AG04450 (cell line): ENCODE measurements at regions not wholly inside any gene's neighbourhood (a gene's known extent, or its start where the extent isn't known, plus 50 kb on each side); places are given as distances from the start of the nearest gene placed in this dataset.

Experiments used
- CTCF ChIA-PET: fragments of 300-600, 350-600 bp; formaldehyde crosslinking; extraction: SDS; loops from one replicate; lab custom pipeline; 2022; ENCODE audit warnings: antibody characterized with exemption, inconsistent platforms; lab: Charles Lee
- POLR2A ChIA-PET: fragments of 350-600 bp; formaldehyde crosslinking; extraction: SDS; loops from one replicate; lab custom pipeline; 2021; ENCODE audit warnings: antibody characterized with exemption, inconsistent platforms; lab: Yijun Ruan, JAX
- DNase-seq: peaks from one replicate; pipeline ENCODE4 v3.0.0-alpha.2; 2011; ENCODE audit warnings: low read depth, low spot score
- H3K27ac ChIP-seq: one replicate; pipeline ENCODE4 v1.5.1; 2012; ENCODE audit warnings: low read depth, low read length, control low read depth
- H3K27me3 ChIP-seq: one replicate; pipeline ENCODE4 v1.6.0; 2012; ENCODE audit warnings: low read length; ENCODE audit not compliant: control insufficient read depth, insufficient read depth
- H3K4me3 ChIP-seq: 2 replicates; pipeline ENCODE4 v1.5.1; 2011; ENCODE audit warnings: mild to moderate bottlenecking, low read depth, low read length, control low read depth
- H3K9me3 ChIP-seq: 2 replicates; pipeline ENCODE4 v1.5.1; 2012; ENCODE audit warnings: low read length; ENCODE audit not compliant: control insufficient read depth, insufficient read depth
- CTCF ChIP-seq: IDR thresholded peaks from 2 replicates; pipeline ENCODE4 v1.5.1; 2011; ENCODE audit warnings: low read depth, low read length, control low read depth, inconsistent platforms

DNA sequence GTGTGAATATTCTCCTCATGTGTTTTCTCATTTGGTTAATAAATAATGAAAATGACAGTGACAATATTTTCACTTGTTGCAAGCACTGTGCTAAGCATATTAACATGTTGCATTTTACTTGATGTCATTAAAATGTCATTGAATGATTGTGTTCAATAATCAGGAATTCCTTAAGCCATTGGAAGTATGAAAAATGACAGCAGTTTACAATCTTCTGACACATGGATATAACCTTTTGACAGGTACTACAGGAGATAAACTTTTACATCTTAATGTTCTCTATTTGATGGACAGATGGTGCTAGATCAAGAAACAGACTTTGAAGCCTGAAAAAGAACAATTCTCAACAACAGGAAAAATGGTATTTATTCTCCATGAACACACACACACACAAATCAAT lies 1138.3 kb downstream of the ROBO2 start:
- ChIA-PET CTCF (no interaction called here), POLR2A (no interaction called here)
- Histone ChIP-seq H3K27ac (no peak overlapping the region), H3K9me3 (no peaks in the 10 kb centered on the region), H3K4me3 (no peak overlapping the region), H3K27me3 (no peaks in the 10 kb centered on the region)
- no peak for TF ChIP-seq CTCF
- DNase-seq, result no peak

- ChIA-PET CTCF (no interaction called here), POLR2A (no interaction called here)
- Histone ChIP-seq H3K4me3 (no peak overlapping the region), H3K27ac (no peak overlapping the region), H3K27me3 (no peaks in the 10 kb centered on the region), H3K9me3 (no peaks in the 10 kb centered on the region)
- no peak for TF ChIP-seq CTCF
- no peak for DNase-seq
Observed at GRCh38 chr3:78178740-78179363, 1139.0 kb downstream of the ROBO2 start.

GRCh38 chr3:78183906-78184599 lies 1144.2 kb downstream of the ROBO2 start:
- no peak for DNase-seq
- H3K9me3 ChIP-seq, result no peaks in the 10 kb centered on the region
- no peak overlapping the region for H3K4me3 ChIP-seq
- TF ChIP-seq CTCF, result no peak
- H3K27ac ChIP-seq, result no peak overlapping the region
- H3K27me3 ChIP-seq, result no peaks in the 10 kb centered on the region
- CTCF ChIA-PET, result interaction anchor here (1.0 kb wide), 1 partner anchor 461 kb away, joined by 6 read pairs; no protein-coding TSS in a partner anchor
- POLR2A ChIA-PET, result no interaction called here

GRCh38 chr3:78186404-78186803 lies 1146.5 kb downstream of the ROBO2 start:
- Histone ChIP-seq H3K4me3 (no peak overlapping the region), H3K27ac (no peak overlapping the region), H3K27me3 (no peaks in the 10 kb centered on the region), H3K9me3 (no peaks in the 10 kb centered on the region)
- ChIA-PET POLR2A (interaction anchor here (0.6 kb wide), 1 partner anchor 14 kb away, joined by 5 read pairs; no protein-coding TSS in a partner anchor), CTCF (no interaction called here)
- no peak for DNase-seq
- TF ChIP-seq CTCF, result no peak

- POLR2A ChIA-PET, result no interaction called here
- no peak for TF ChIP-seq CTCF
Observed at GRCh38 chr3:78201091-78201490, 1161.2 kb downstream of the ROBO2 start.

More at GRCh38 chr3:78201091-78201490, 1161.2 kb downstream of the ROBO2 start:
- H3K27ac ChIP-seq, result no peak overlapping the region
- no peaks in the 10 kb centered on the region for H3K9me3 ChIP-seq
- H3K4me3 ChIP-seq, result no peak overlapping the region
- DNase-seq, result no peak
- no peaks in the 10 kb centered on the region for H3K27me3 ChIP-seq
- CTCF ChIA-PET, result interaction anchor here (0.8 kb wide), 1 partner anchor 445 kb away, joined by 3 read pairs; no protein-coding TSS in a partner anchor
